Upper lobe of left lung (tissue), 6 donors: ENCODE measurements at regions not wholly inside any gene's neighbourhood (a gene's known extent, or its start where the extent isn't known, plus 50 kb on each side); places are given as distances from the start of the nearest gene placed in this dataset.
A peak's percentile ranks its signal among the peaks of the same experiment; 100 is the strongest.

ENCODE experiments used
- ATAC-seq, 2 donors: fragments of 200-7000 bp; cut with Tn5 transposase; one replicate each; pipeline ENCODE4 v1.9.1; 2022; ENCODE audit warnings: mild to moderate bottlenecking in 2 of 2, moderate library complexity in 2 of 2; ENCODE audit not compliant: low FRiP score in 2 of 2
- DNase-seq, 2 donors: peaks; one replicate each; pipeline ENCODE4 v3.0.0-alpha.2; 2019 to 2020
- H3K27ac ChIP-seq, 4 donors: fragments of 200-600 bp; sonication (generic); one replicate each; pipeline ENCODE4 v1.5.1; 2016 to 2019
- H3K27me3 ChIP-seq, 4 donors: fragments of 200-600 bp; sonication (generic); one replicate each; pipeline ENCODE4 v1.5.1; 2017 to 2019
- H3K36me3 ChIP-seq, 4 donors: fragments of 200-600 bp; sonication (generic); one replicate each; pipeline ENCODE4 v1.5.1; 2016 to 2019
- H3K4me1 ChIP-seq, 4 donors: fragments of 200-600 bp; sonication (generic); one replicate each; pipeline ENCODE4 v1.5.1; 2018 to 2019
- H3K4me3 ChIP-seq, 4 donors: fragments of 200-600 bp; sonication (generic); one replicate each; pipeline ENCODE4 v1.5.1; 2017 to 2019; ENCODE audit warnings: mild to moderate bottlenecking in 2 of 4, moderate library complexity in 1 of 4
- H3K9me3 ChIP-seq, 4 donors: fragments of 200-600 bp; sonication (generic); one replicate each; pipeline ENCODE4 v1.5.1; 2018 to 2019
- EP300 ChIP-seq, 4 donors: sonication (generic); formaldehyde crosslinking; IDR thresholded peaks; one replicate each; pipeline ENCODE4 v1.5.1; 2017; ENCODE audit warnings: antibody characterized with exemption in 4 of 4, control low read depth in 2 of 4
- POLR2A ChIP-seq, 4 donors: fragments of 450-650 bp; IDR thresholded peaks; one replicate each; pipeline ENCODE4 v1.5.1; 2016 to 2017; ENCODE audit warnings: antibody characterized with exemption in 4 of 4, mild to moderate bottlenecking in 2 of 4
- POLR2AphosphoS5 ChIP-seq, 2 donors: sonication (generic); formaldehyde crosslinking; IDR thresholded peaks; one replicate each; pipeline ENCODE4 v1.5.1; 2017; ENCODE audit warnings: antibody characterized with exemption in 2 of 2
- WGBS, 2 donors: methylation state at CpG; one replicate each; pipeline ENCODE4 v1.1.5; 2017 to 2018; 5-methylcytosine and 5-hydroxymethylcytosine counted together
- TF ChIP-seq, protein P1 (sequence below), 6 experiments: fragments of 450-650 bp in 4 of 6; fragments of 200-600 bp in 2 of 6; sonication (generic) in 2 of 6; IDR thresholded peaks; one replicate each; pipeline ENCODE4 v1.5.1; 2016 to 2019; ENCODE audit warnings: antibody characterized with exemption in 6 of 6
- donor health status: DM: no; HTN: no; CAD: no; lungs with moderate emphysema.
- donor health status: DM: no; HTN: yes; CAD: no; lungs with severe emphysema.

DNA sequence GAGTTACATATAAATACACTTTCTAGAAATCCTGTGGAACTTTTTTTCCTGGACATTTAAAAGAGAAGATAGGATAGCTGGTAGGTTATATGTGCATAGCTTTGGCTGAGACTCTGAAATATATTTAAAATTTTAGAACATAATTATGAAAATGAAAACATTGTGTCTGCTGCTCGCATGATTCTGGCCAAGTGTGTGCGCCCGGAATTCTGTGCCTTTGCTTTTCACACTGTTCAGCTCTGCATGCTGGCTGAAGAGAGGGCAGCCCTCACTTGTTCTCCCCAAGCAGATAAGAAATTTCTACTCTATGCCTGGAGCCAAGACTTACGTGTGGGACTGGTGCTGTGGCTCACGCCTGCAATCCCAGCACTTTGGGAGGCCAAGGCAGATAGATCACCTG, 153.9 kb downstream of the MED10 start:
- DNase-seq: no peak
- H3K9me3 ChIP-seq: no peaks in the 10 kb centered on the region
- H3K27ac ChIP-seq: no peak overlapping the region
- TF ChIP-seq, protein P1, sequence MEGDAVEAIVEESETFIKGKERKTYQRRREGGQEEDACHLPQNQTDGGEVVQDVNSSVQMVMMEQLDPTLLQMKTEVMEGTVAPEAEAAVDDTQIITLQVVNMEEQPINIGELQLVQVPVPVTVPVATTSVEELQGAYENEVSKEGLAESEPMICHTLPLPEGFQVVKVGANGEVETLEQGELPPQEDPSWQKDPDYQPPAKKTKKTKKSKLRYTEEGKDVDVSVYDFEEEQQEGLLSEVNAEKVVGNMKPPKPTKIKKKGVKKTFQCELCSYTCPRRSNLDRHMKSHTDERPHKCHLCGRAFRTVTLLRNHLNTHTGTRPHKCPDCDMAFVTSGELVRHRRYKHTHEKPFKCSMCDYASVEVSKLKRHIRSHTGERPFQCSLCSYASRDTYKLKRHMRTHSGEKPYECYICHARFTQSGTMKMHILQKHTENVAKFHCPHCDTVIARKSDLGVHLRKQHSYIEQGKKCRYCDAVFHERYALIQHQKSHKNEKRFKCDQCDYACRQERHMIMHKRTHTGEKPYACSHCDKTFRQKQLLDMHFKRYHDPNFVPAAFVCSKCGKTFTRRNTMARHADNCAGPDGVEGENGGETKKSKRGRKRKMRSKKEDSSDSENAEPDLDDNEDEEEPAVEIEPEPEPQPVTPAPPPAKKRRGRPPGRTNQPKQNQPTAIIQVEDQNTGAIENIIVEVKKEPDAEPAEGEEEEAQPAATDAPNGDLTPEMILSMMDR (IDR thresholded peaks at IDR 0.05): no peak
- TF ChIP-seq EP300 (IDR thresholded peaks at IDR 0.05): no peak
- TF ChIP-seq POLR2AphosphoS5 (IDR thresholded peaks at IDR 0.05): no peak
- no peak for TF ChIP-seq POLR2A (IDR thresholded peaks at IDR 0.05)
- H3K36me3 ChIP-seq: no peaks in the 10 kb centered on the region
- no peaks in the 10 kb centered on the region for H3K4me1 ChIP-seq
- ATAC-seq: no peak
- no peak overlapping the region for H3K4me3 ChIP-seq
- no peaks in the 10 kb centered on the region for H3K27me3 ChIP-seq
- WGBS, 2 donors: 92 to 97% methylated on average over 5 of the region's 5 CpGs

DNA sequence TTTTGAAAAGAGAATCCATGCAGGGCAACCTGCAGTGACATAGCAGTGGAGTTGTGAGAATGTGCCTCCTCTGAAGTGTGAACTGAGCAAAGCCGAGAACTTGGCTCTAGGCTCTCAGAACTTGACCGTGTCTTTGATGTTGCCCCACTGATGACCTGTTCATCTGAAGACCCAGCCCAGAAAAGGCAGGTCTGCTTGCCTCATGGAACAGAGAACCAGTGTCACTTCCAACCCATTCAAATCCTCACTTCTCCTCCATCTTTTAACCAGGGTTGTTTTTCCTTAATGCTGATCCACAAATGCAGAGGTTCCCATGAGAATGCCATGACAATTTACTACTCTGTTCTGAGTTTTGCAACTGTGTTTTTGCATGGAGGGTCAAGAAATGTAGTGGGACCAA, 155.4 kb downstream of the MED10 start:
- ATAC-seq: no peak
- WGBS, 2 donors: 76 to 90% methylated on average over 2 of the region's 2 CpGs
- Histone ChIP-seq H3K27me3 (no peaks in the 10 kb centered on the region), H3K36me3 (no peaks in the 10 kb centered on the region), H3K4me1 (no peaks in the 10 kb centered on the region), H3K4me3 (no peak overlapping the region), H3K27ac (no peak overlapping the region), H3K9me3 (no peaks in the 10 kb centered on the region)
- TF ChIP-seq, protein P1 (IDR thresholded peaks at IDR 0.05): no peak
- TF ChIP-seq EP300 (IDR thresholded peaks at IDR 0.05) (no peak), POLR2A (IDR thresholded peaks at IDR 0.05) (no peak), POLR2AphosphoS5 (IDR thresholded peaks at IDR 0.05) (no peak)
- DNase-seq: no peak

DNA sequence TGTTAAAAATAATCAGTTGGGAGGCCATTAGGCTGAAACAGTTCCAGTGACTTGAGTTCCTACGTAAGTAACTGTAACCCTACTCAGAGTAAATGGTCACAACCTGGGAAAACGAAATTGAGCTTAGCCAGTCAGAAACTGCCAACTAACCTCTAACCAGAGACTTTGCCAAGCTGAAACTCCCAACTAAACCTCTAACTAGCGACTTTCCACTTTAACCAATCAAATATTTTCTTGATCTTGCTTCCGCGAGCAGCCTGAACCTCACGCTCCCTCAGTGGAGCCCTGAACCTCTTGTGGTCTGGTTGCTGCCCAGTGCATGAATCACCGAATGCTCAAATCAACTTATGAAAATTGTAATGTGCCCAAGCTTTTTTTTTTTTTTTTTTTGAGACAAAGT, 156.2 kb downstream of the MED10 start:
- Histone ChIP-seq H3K4me1 (no peaks in the 10 kb centered on the region), H3K27ac (no peak overlapping the region), H3K36me3 (no peaks in the 10 kb centered on the region), H3K9me3 (no peaks in the 10 kb centered on the region), H3K4me3 (no peak overlapping the region), H3K27me3 (no peaks in the 10 kb centered on the region)
- DNase-seq (no peak), ATAC-seq (no peak)
- 72 to 75% methylated on average over 7 of the region's 7 CpGs for WGBS, 2 donors
- TF ChIP-seq, protein P1 (IDR thresholded peaks at IDR 0.05): no peak
- TF ChIP-seq POLR2A (IDR thresholded peaks at IDR 0.05) (no peak), POLR2AphosphoS5 (IDR thresholded peaks at IDR 0.05) (no peak)

DNA sequence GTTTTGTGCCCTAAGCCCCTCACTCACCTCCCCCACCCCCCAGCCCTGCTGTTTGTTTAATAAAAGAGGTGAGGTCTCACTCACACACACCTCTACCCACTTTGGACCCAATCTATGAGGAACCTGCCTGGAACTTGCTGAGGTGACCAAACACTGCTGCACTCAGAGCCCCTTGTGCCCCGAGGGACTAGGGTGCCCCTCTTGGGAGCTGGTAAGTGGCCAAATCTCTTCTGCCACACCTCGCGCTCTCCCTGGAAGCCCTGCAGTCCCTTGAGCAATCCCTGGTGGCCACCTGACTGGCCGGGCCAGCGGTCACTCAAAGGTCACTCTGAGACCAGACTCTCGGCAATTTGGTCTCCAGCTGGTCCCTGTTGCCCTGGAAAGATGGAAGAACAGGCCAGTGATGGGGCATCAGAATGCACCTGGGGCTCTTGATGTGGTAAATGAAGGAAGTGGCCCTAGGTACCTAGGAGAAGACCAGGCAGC, 157.2 kb downstream of the MED10 start:
- Histone ChIP-seq H3K27ac (no peak overlapping the region), H3K27me3 (no peaks in the 10 kb centered on the region), H3K9me3 (no peaks in the 10 kb centered on the region), H3K4me1 (no peaks in the 10 kb centered on the region), H3K36me3 (no peaks in the 10 kb centered on the region), H3K4me3 (no peak overlapping the region)
- TF ChIP-seq POLR2AphosphoS5 (IDR thresholded peaks at IDR 0.05): no peak
- no peak for TF ChIP-seq EP300 (IDR thresholded peaks at IDR 0.05)
- TF ChIP-seq, protein P1 (IDR thresholded peaks at IDR 0.05): no peak
- TF ChIP-seq POLR2A (IDR thresholded peaks at IDR 0.05): no peak
- peak in 1 of 2 donors; percentile 32 for DNase-seq
- 40 to 89% methylated on average over 1 to 6 of the region's 6 CpGs for WGBS, 2 donors
- no peak for ATAC-seq

DNA sequence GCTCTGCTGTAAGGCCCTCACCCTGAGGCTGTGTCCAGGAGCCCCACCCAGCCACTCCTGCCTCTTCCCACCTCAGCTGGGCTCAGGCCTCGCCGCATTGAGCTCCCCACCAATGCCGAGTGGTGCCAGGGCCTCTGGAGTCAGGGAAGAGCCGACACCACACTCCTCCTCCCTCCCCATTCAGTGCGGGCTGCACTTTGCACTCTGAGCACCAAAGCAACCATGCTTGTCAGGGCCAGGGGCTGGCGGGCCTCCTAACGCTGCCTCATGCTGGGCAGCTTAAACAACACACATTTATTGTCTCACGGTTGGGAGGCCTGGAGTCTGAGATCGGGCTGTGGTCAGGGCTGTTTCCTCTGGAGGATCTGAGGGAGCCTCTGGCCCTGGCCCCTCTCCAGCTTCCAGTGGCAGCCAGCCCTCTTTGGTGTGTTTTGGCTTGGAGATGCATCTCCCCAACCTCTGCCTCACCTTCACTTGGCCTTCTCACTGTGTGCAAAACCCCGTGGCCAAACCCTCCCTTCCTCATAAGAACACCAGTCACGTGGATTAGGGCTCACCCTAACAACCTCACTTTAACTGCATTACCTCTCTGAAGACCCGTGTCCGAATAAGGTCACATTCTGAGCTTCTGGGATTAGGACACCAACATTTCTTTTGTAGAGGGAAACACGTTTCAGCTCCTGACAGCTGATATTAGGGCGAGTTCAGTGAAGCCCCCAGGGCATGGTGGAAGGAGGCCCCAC, 157.8 kb downstream of the MED10 start:
- H3K27me3 ChIP-seq: no peaks in the 10 kb centered on the region
- peak in 1 of 2 donors; percentile 40 for DNase-seq
- H3K4me1 ChIP-seq: no peaks in the 10 kb centered on the region
- no peak overlapping the region for H3K27ac ChIP-seq
- WGBS, 2 donors: 65 to 73% methylated on average over 9 to 15 of the region's 15 CpGs
- H3K36me3 ChIP-seq: no peaks in the 10 kb centered on the region
- ATAC-seq: peak in 1 of 2 donors; percentile 6
- H3K9me3 ChIP-seq: no peaks in the 10 kb centered on the region
- TF ChIP-seq, protein P1 (IDR thresholded peaks at IDR 0.05): no peak
- TF ChIP-seq POLR2A (IDR thresholded peaks at IDR 0.05) (no peak), POLR2AphosphoS5 (IDR thresholded peaks at IDR 0.05) (no peak), EP300 (IDR thresholded peaks at IDR 0.05) (no peak)
- no peak overlapping the region for H3K4me3 ChIP-seq
